Smooth muscle cell (in vitro differentiated cells): ENCODE measurements at regions not wholly inside any gene's neighbourhood (a gene's known extent, or its start where the extent isn't known, plus 50 kb on each side); places are given as distances from the start of the nearest gene placed in this dataset.
A peak's percentile ranks its signal among the peaks of the same experiment; 100 is the strongest.
"Not testable (repeated sequence)": the region's sequence is repeated elsewhere in the genome, so short reads cannot be mapped to it uniquely, and the experiment has no call there.

Experiments used
- DNase-seq: peaks from one replicate; lab custom pipeline; 2025; ENCODE audit not compliant: unreplicated experiment; lab: John Stamatoyannopoulos, UW
- H2AFZ ChIP-seq: fragments of 200-600 bp; sonication (generic); 2 replicates; pipeline ENCODE4 v1.6.0; 2016; ENCODE audit warnings: antibody characterized with exemption, low read depth, mild to moderate bottlenecking
- H3F3A ChIP-seq: fragments of 200-600 bp; sonication (generic); 2 replicates; pipeline ENCODE4 v1.6.0; 2017; ENCODE audit warnings: antibody characterized with exemption, low read depth
- H3K27ac ChIP-seq: fragments of 200-600 bp; sonication (generic); 2 replicates; pipeline ENCODE4 v1.5.1; 2016; ENCODE audit warnings: low read depth, mild to moderate bottlenecking
- H3K27me3 ChIP-seq: fragments of 200-600 bp; sonication (generic); 2 replicates; pipeline ENCODE4 v1.6.1; 2016; ENCODE audit warnings: low read depth, mild to moderate bottlenecking
- H3K36me3 ChIP-seq: fragments of 200-600 bp; sonication (generic); 2 replicates; pipeline ENCODE4 v1.5.1; 2016; ENCODE audit warnings: low read depth
- H3K4me1 ChIP-seq: fragments of 200-600 bp; sonication (generic); 2 replicates; pipeline ENCODE4 v1.5.1; 2016; ENCODE audit warnings: low read depth
- H3K4me2 ChIP-seq: fragments of 200-600 bp; sonication (generic); 2 replicates; pipeline ENCODE4 v1.6.0; 2016; ENCODE audit warnings: mild to moderate bottlenecking
- H3K4me3 ChIP-seq: fragments of 200-600 bp; sonication (generic); 2 replicates; pipeline ENCODE4 v1.5.1; 2016; ENCODE audit warnings: mild to moderate bottlenecking
- H3K79me2 ChIP-seq: fragments of 200-600 bp; sonication (generic); 2 replicates; pipeline ENCODE4 v1.6.0; 2016; ENCODE audit warnings: low read depth, mild to moderate bottlenecking
- H3K9ac ChIP-seq: fragments of 200-600 bp; sonication (generic); 2 replicates; pipeline ENCODE4 v1.6.0; 2016; ENCODE audit warnings: low read depth
- H3K9me3 ChIP-seq: fragments of 200-600 bp; sonication (generic); replicated peaks from 2 replicates; pipeline ENCODE4 v1.5.1; 2016; ENCODE audit warnings: low read depth
- H4K20me1 ChIP-seq: fragments of 200-600 bp; sonication (generic); 2 replicates; pipeline ENCODE4 v1.6.0; 2016; ENCODE audit warnings: low read depth
- CTCF ChIP-seq: fragments of 200-600 bp; sonication (generic); IDR thresholded peaks from 2 replicates; pipeline ENCODE4 v1.5.1; 2017; ENCODE audit warnings: borderline replicate concordance, mild to moderate bottlenecking, antibody characterized with exemption; ENCODE audit not compliant: insufficient read depth, poor library complexity, severe bottlenecking
- WGBS: methylation state at CpG from one replicate; pipeline ENCODE4 v1.1.7; 2016; ENCODE audit warnings: low lambda C conversion rate; 5-methylcytosine and 5-hydroxymethylcytosine counted together

- Histone ChIP-seq H3K4me3 (no peak overlapping the region), H3K36me3 (no peaks in the 10 kb centered on the region), H3K27ac (no peak overlapping the region), H3K79me2 (no peaks in the 10 kb centered on the region), H3K9me3 (no peaks in the 10 kb centered on the region), H4K20me1 (no peaks in the 10 kb centered on the region), H3F3A (no peaks in the 10 kb centered on the region), H2AFZ (no peak overlapping the region), H3K27me3 (no peaks in the 10 kb centered on the region), H3K4me1 (peaks cover 7% of the 10 kb centered on the region), H3K9ac (no peak overlapping the region), H3K4me2 (no peak overlapping the region)
- DNase-seq = no peak
- TF ChIP-seq CTCF = no peak
Measured at GRCh38 chr7:8885480-8886000, 452.1 kb downstream of the NXPH1 start.

- not testable (repeated sequence) for H3K4me1 ChIP-seq, H3K4me3 ChIP-seq, H2AFZ ChIP-seq, DNase-seq, H3K79me2 ChIP-seq, H3K4me2 ChIP-seq, H3K36me3 ChIP-seq, H3K27me3 ChIP-seq, H4K20me1 ChIP-seq, H3K27ac ChIP-seq, H3K9ac ChIP-seq, H3K9me3 ChIP-seq, H3F3A ChIP-seq
- WGBS = 95% methylated on average over 26 of the region's 30 CpGs
Measured at GRCh38 chr7:8890346-8890745, 456.9 kb downstream of the NXPH1 start.

DNA sequence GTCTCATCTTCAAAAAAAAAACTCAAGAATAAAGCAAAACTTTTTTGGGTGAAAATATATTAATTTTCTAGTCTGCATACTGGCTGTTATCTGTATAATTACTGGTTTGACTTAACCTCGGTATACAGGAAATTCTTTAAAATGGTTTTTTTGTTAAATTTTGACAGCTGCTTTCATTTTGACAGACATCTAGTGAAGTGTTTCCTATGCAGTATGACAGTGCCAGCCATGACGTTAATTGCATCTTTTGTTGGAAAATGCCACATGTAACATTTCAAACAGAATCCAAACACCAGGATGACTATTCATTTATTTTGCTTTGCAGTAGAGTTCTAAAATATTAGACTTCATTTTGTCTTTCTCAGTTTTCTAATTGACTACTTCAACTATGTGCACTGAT lies 460.4 kb downstream of the NXPH1 start:
- no peak for DNase-seq
- Histone ChIP-seq H3K4me1 (no peaks in the 10 kb centered on the region), H3K9me3 (no peaks in the 10 kb centered on the region), H3K4me2 (no peak overlapping the region), H4K20me1 (no peaks in the 10 kb centered on the region), H3F3A (no peaks in the 10 kb centered on the region), H3K27ac (no peak overlapping the region), H3K36me3 (no peaks in the 10 kb centered on the region), H3K4me3 (no peak overlapping the region), H3K79me2 (no peaks in the 10 kb centered on the region), H2AFZ (peak overlapping the region; percentile 48), H3K27me3 (no peaks in the 10 kb centered on the region), H3K9ac (no peak overlapping the region)
- no peak for TF ChIP-seq CTCF
- 83% methylated on average over 2 of the region's 2 CpGs for WGBS

GRCh38 chr7:8906396-8907075 lies 473.1 kb downstream of the NXPH1 start:
- WGBS = 93% methylated on average over 6 of the region's 6 CpGs
- DNase-seq = no peak
- no peaks in the 10 kb centered on the region for H3F3A ChIP-seq
- H3K9ac ChIP-seq = no peak overlapping the region
- H3K27me3 ChIP-seq = no peaks in the 10 kb centered on the region
- no peak overlapping the region for H3K27ac ChIP-seq
- H2AFZ ChIP-seq = no peak overlapping the region
- no peak overlapping the region for H3K4me3 ChIP-seq
- no peaks in the 10 kb centered on the region for H3K36me3 ChIP-seq
- no peak overlapping the region for H3K4me2 ChIP-seq
- no peaks in the 10 kb centered on the region for H4K20me1 ChIP-seq
- no peak for TF ChIP-seq CTCF
- no peaks in the 10 kb centered on the region for H3K9me3 ChIP-seq
- H3K4me1 ChIP-seq = peaks cover 7% of the 10 kb centered on the region
- no peaks in the 10 kb centered on the region for H3K79me2 ChIP-seq
